ENCODE measurements at regions not wholly inside any gene's neighbourhood (a gene's known extent, or its start where the extent isn't known, plus 50 kb on each side); places are given as distances from the start of the nearest gene placed in this dataset.
"Not testable (repeated sequence)": the region's sequence is repeated elsewhere in the genome, so short reads cannot be mapped to it uniquely, and the experiment has no call there.

- not testable (repeated sequence) for DNase-seq (ENCODE audit: low spot score in 2 of 2); H3K36me3 Mint-ChIP-seq; ATAC-seq
- H3K27ac Mint-ChIP-seq, result peak overlapping the region in 1 of 2 donors; percentile 3
- H3K9me3 Mint-ChIP-seq, result peaks cover 8 to 21% of the 10 kb centered on the region in 2 donors
These were observed 318.4 kb downstream of the ZFHX3 start for GRCh38 chr16:72729552-72729951.

- ATAC-seq (no peak), DNase-seq (ENCODE audit: low spot score in 2 of 2) (no peak)
- peaks cover 4 to 12% of the 10 kb centered on the region in 2 donors for H3K9me3 Mint-ChIP-seq
- no peak overlapping the region for H3K27ac Mint-ChIP-seq
- peaks cover 2% of the 10 kb centered on the region in 2 donors for H3K36me3 Mint-ChIP-seq
These were observed 319.4 kb downstream of the ZFHX3 start for GRCh38 chr16:72728516-72728915.

- ATAC-seq, result no peak
- Mint-ChIP-seq H3K36me3 (no peaks in the 10 kb centered on the region), H3K27ac (no peak overlapping the region), H3K9me3 (peaks cover 0 to 6% of the 10 kb centered on the region in 2 donors)
- DNase-seq (ENCODE audit: low spot score in 2 of 2), result no peak
These were observed 320.4 kb downstream of the ZFHX3 start for GRCh38 chr16:72727565-72727964.

GRCh38 chr16:72725643-72726042, 322.3 kb downstream of the ZFHX3 start:
- H3K27ac Mint-ChIP-seq, result no peak overlapping the region
- no peaks in the 10 kb centered on the region for H3K36me3 Mint-ChIP-seq
- ATAC-seq, result no peak
- H3K9me3 Mint-ChIP-seq, result no peaks in the 10 kb centered on the region
- DNase-seq (ENCODE audit: low spot score in 2 of 2), result no peak

- H3K27ac Mint-ChIP-seq, result no peak overlapping the region
- no peaks in the 10 kb centered on the region for H3K9me3 Mint-ChIP-seq
- no peak for DNase-seq (ENCODE audit: low spot score in 2 of 2)
- no peak for ATAC-seq
- H3K36me3 Mint-ChIP-seq, result no peaks in the 10 kb centered on the region
These were observed 324.1 kb downstream of the ZFHX3 start for GRCh38 chr16:72723781-72724180.

GRCh38 chr16:72722552-72722951, 325.4 kb downstream of the ZFHX3 start:
- no peak for ATAC-seq
- Mint-ChIP-seq H3K9me3 (no peaks in the 10 kb centered on the region), H3K36me3 (no peaks in the 10 kb centered on the region), H3K27ac (no peak overlapping the region)
- DNase-seq (ENCODE audit: low spot score in 2 of 2), result no peak

- no peaks in the 10 kb centered on the region for H3K36me3 Mint-ChIP-seq
- no peaks in the 10 kb centered on the region for H3K9me3 Mint-ChIP-seq
- no peak for ATAC-seq
These were observed 325.9 kb downstream of the ZFHX3 start for GRCh38 chr16:72721981-72722380.

GRCh38 chr16:72715267-72715666, 332.7 kb downstream of the ZFHX3 start:
- ATAC-seq, result no peak
- Mint-ChIP-seq H3K9me3 (peaks cover 8 to 35% of the 10 kb centered on the region in 2 donors), H3K36me3 (peaks cover 23 to 33% of the 10 kb centered on the region in 2 donors), H3K27ac (no peak overlapping the region)
- no peak for DNase-seq (ENCODE audit: low spot score in 2 of 2)

More at GRCh38 chr16:72721981-72722380, 325.9 kb downstream of the ZFHX3 start:
- no peak overlapping the region for H3K27ac Mint-ChIP-seq
- no peak for DNase-seq (ENCODE audit: low spot score in 2 of 2)

GRCh38 chr16:72711823-72712222, 336.1 kb downstream of the ZFHX3 start:
- DNase-seq (ENCODE audit: low spot score in 2 of 2), result no peak
- peaks cover 8 to 39% of the 10 kb centered on the region in 2 donors for H3K9me3 Mint-ChIP-seq
- H3K36me3 Mint-ChIP-seq, result peaks cover 23 to 33% of the 10 kb centered on the region in 2 donors
- H3K27ac Mint-ChIP-seq, result no peak overlapping the region
- no peak for ATAC-seq

- Mint-ChIP-seq H3K36me3 (peaks cover 2% of the 10 kb centered on the region in 2 donors), H3K9me3 (peaks cover 0 to 6% of the 10 kb centered on the region in 2 donors), H3K27ac (no peak overlapping the region)
- ATAC-seq (no peak), DNase-seq (ENCODE audit: low spot score in 2 of 2) (no peak)
These were observed 342.1 kb downstream of the ZFHX3 start for GRCh38 chr16:72705801-72706200.

GRCh38 chr16:72704746-72705372, 343.1 kb downstream of the ZFHX3 start:
- DNase-seq (ENCODE audit: low spot score in 2 of 2), result no peak
- H3K9me3 Mint-ChIP-seq, result peaks cover 0 to 4% of the 10 kb centered on the region in 2 donors
- no peak overlapping the region for H3K27ac Mint-ChIP-seq
- H3K36me3 Mint-ChIP-seq, result no peaks in the 10 kb centered on the region
- ATAC-seq, result no peak

- Mint-ChIP-seq H3K36me3 (no peaks in the 10 kb centered on the region), H3K9me3 (peaks cover 0 to 4% of the 10 kb centered on the region in 2 donors), H3K27ac (no peak overlapping the region)
- DNase-seq (ENCODE audit: low spot score in 2 of 2) (no peak), ATAC-seq (no peak)
These were observed 358.1 kb downstream of the ZFHX3 start for GRCh38 chr16:72689851-72690250.

GRCh38 chr16:72680732-72681131, 367.2 kb downstream of the ZFHX3 start:
- no peaks in the 10 kb centered on the region for H3K9me3 Mint-ChIP-seq
- no peaks in the 10 kb centered on the region for H3K36me3 Mint-ChIP-seq
- H3K27ac Mint-ChIP-seq, result no peak overlapping the region
- DNase-seq (ENCODE audit: low spot score in 2 of 2), result no peak
- ATAC-seq, result no peak

- Mint-ChIP-seq H3K27ac (no peak overlapping the region), H3K36me3 (no peaks in the 10 kb centered on the region), H3K9me3 (no peaks in the 10 kb centered on the region)
- no peak for DNase-seq (ENCODE audit: low spot score in 2 of 2)
- no peak for ATAC-seq
These were observed 368.1 kb downstream of the ZFHX3 start for GRCh38 chr16:72679856-72680255.

GRCh38 chr16:72677662-72678447, 370.1 kb downstream of the ZFHX3 start:
- ATAC-seq (no peak), DNase-seq (ENCODE audit: low spot score in 2 of 2) (no peak)
- Mint-ChIP-seq H3K36me3 (peaks cover 3 to 5% of the 10 kb centered on the region in 2 donors), H3K9me3 (peaks cover 4 to 5% of the 10 kb centered on the region in 2 donors), H3K27ac (no peak overlapping the region)

- peaks cover 14 to 25% of the 10 kb centered on the region in 2 donors for H3K36me3 Mint-ChIP-seq
- no peak for DNase-seq (ENCODE audit: low spot score in 2 of 2)
- H3K9me3 Mint-ChIP-seq, result peaks cover 13 to 18% of the 10 kb centered on the region in 2 donors
- ATAC-seq, result no peak
- H3K27ac Mint-ChIP-seq, result no peak overlapping the region
These were observed 374.8 kb downstream of the ZFHX3 start for GRCh38 chr16:72673118-72673517.

- H3K9me3 Mint-ChIP-seq, result no peaks in the 10 kb centered on the region
- H3K27ac Mint-ChIP-seq, result no peak overlapping the region
- ATAC-seq (no peak), DNase-seq (ENCODE audit: low spot score in 2 of 2) (no peak)
- peaks cover 10 to 16% of the 10 kb centered on the region in 2 donors for H3K36me3 Mint-ChIP-seq
These were observed 381.7 kb downstream of the ZFHX3 start for GRCh38 chr16:72666267-72666666.

GRCh38 chr16:72665701-72666100, 382.2 kb downstream of the ZFHX3 start:
- no peak for DNase-seq (ENCODE audit: low spot score in 2 of 2)
- ATAC-seq, result no peak
- H3K9me3 Mint-ChIP-seq, result no peaks in the 10 kb centered on the region
- peak overlapping the region; percentile 91 to 100 for H3K27ac Mint-ChIP-seq
- peaks cover 10 to 16% of the 10 kb centered on the region in 2 donors for H3K36me3 Mint-ChIP-seq
